DOHH2 (cell line): ENCODE measurements at regions not wholly inside any gene's neighbourhood (a gene's known extent, or its start where the extent isn't known, plus 50 kb on each side); places are given as distances from the start of the nearest gene placed in this dataset.

Source experiments
- CTCF ChIP-seq: fragments of 200-600 bp; sonication (generic); IDR thresholded peaks from one replicate; pipeline ENCODE4 v1.5.1; 2014; ENCODE audit warnings: antibody characterized with exemption, mild to moderate bottlenecking, low read depth, low read length; ENCODE audit not compliant: poor library complexity, severe bottlenecking
- EZH2phosphoT487 ChIP-seq: fragments of 200-600 bp; sonication (generic); IDR thresholded peaks from 2 replicates; pipeline ENCODE4 v1.6.1; 2017; ENCODE audit warnings: borderline replicate concordance, mild to moderate bottlenecking, antibody characterized with exemption, low read length, moderate library complexity, mixed read lengths

DNA sequence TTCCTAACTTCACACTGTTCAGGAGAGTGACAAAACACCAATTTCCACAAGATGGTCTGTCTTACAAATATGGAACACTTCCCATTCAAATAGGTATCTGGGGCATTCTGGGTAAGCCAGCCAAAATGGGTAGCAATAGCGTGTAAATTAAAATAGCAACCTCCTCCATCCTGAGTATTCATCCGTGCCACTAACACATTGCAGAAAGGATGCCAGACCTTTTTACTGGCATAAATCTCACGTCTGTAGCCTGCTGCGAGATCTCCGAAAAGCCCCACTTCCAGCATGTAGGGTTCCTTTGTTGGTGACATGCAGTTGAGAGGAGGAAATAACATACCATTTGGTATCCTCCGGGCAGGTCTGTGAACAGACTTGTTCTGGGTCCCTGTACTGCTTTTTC lies 52.7 kb upstream of the RAI2 start:
- TF ChIP-seq CTCF (no peak), EZH2phosphoT487 (no peak)
